DMS 273 treated with DMSO at 0.1 percent for 48 hours (cell line): ENCODE measurements at regions not wholly inside any gene's neighbourhood (a gene's known extent, or its start where the extent isn't known, plus 50 kb on each side); places are given as distances from the start of the nearest gene placed in this dataset.
"Not testable (repeated sequence)": the region's sequence is repeated elsewhere in the genome, so short reads cannot be mapped to it uniquely, and the experiment has no call there.

ENCODE experiments used
- DNase-seq: peaks from one replicate; lab custom pipeline; 2025; lab: John Stamatoyannopoulos, UW

DNA sequence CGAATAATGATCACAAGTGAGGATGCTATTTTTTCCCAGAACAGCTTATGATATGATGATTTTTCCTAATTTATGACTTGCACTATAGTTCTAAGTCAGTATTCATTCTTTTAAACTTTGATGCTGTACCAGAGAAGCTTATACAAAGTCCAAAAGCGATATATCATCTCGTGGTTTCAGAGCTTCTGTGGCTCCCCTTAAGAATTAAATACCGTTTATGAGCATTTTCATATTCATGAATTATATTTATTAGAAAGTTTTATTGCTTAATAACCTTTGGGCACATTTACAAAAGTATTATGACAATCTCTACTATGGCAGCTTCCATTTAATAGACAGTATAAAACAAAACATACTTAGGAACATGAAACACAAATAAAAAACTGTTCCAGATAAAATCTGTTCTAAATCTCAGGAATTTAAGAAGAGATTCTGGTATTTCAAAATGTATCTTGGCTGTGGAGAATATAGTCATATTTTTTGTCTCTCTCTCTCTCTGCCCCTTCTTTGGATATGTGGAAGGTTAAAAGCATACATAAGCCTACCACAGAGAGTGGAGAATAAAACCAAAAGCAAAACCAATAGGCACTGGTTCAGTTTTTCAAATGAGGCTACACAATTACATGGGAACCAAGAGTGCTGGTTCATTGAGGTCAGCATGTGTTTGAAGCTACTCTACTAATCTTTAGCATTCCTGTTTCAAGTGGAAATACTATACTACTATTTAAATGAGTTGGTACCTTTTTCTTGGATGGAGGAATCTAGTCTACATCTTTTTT, 884.5 kb upstream of the GJE1 start:
- DNase-seq, result no peak

DNA sequence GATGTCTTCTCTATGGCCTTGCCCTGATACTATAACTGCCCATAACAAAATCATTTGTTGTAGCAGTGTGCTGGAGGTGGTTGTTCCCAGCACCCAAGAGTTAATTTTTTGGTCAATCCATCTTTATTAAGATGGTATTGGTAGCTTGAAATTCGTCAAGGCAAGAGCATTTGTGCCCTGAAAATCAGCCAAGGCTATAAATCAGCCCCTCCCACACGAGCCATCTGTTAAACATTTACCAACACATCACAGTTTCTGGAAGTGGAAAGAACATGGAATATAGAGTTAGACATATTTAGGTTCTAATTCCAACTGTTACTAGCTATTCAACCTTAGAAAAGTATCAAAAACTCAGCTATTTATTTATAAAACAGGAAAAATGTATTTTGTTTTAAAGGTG, 888.4 kb upstream of the GJE1 start:
- peak; percentile 41 for DNase-seq

- DNase-seq, result no peak
Observed at GRCh38 chr6:141242957-141243356, 889.8 kb upstream of the GJE1 start.

DNA sequence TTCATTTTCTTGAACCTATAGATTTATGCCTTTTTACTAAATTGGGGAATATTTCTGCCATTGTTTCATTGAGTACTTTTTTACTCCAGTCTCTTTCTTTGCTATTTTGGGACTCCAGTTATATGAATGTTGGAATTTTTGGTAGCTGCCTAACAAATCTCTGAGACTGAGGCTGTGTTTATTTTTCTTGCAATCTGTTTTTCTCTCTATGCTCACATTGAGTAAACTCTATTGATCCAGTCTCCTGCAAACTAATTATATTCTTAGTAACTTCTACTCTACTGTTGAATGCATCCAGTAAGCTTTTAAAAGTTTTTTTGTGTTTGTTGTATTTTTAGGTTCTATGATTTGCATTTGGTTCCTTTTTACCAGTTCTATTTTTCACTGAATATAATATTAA, 903.4 kb upstream of the GJE1 start:
- DNase-seq, result no peak

DNA sequence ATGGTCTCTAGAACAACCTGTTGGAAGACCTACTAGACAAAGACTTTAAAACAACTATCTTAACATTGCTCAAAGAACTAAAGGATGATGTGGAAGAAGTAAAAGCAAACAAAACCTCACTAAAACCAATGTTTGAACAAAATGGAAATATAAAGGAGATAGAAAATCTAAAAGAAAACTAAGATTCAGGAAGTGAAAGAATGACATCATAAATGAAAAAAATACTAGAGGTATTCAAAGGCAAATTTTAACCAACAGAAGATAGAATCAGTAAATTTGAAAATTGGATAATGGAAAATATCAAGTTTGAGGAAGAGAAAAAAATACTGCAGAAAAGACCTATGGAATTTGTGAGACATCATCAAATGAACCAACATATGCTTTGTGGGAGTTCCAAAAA, 914.1 kb upstream of the GJE1 start:
- DNase-seq, result no peak

GRCh38 chr6:141216726-141217125, 916.0 kb upstream of the GJE1 start:
- no peak for DNase-seq

- DNase-seq, result no peak
Observed at GRCh38 chr6:141212296-141212695, 920.4 kb upstream of the GJE1 start.

DNA sequence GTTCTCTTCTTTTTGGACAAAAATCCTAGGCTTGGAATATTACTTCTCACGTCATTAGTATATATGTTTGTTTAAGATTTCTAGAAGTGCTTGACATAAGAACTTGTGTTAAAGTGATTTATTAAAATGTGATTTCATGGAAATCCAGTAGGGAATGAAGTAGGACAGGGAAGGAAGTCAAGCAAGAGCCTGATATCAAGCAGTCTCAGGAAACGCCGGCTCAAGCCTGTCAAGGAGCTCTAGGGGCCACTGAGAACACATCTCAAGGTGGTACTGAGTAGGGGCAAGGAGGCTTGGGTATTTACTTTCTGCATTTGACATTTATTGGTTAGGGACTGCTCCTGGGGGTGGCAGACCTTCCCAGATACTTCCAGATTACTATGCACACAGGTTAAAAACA, 920.9 kb upstream of the GJE1 start:
- DNase-seq, result no peak

- DNase-seq, result peak; percentile 78
Observed at GRCh38 chr6:141210901-141211300, 921.8 kb upstream of the GJE1 start.

DNA sequence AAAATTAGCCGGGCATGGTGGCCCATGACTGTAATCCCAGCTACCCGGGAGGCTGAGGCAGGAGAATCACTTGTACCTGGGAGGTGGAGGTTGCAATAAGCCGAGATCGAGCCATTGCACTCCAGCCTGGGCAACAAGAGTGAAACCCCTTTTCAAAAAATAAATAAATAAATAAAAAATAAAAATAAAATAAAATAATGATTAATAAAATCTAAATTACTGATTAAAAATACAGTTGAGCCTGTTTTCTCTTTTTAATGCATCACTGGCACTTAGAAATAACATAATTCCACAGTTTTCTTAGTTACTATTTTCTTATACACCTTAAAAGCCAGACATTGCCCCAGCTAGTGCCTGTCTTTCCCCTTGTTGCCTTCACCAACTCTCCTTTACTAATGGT, 922.8 kb upstream of the GJE1 start:
- DNase-seq, result no peak

- DNase-seq, result no peak
Observed at GRCh38 chr6:141208101-141208500, 924.6 kb upstream of the GJE1 start.

GRCh38 chr6:141203902-141204575, 928.7 kb upstream of the GJE1 start:
- no peak for DNase-seq

DNA sequence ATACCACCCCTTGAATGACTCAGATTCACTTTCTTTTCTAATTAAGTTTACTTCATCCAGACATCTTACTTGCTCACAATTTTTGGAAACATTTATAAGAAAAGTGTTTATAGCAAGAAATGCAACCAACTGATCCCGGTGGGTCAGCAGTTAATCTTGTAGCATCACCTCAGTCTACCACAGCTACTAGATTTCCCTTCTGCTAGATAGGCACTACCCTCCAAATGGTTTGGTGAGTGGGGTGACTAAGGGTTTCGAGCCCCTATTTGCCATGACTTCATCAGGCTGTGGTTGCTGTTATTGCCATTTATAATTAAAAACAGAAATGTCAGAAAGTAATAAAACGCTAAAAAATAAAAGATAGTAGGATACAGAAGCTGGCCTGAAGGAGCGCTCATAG, 930.1 kb upstream of the GJE1 start:
- no peak for DNase-seq

DNA sequence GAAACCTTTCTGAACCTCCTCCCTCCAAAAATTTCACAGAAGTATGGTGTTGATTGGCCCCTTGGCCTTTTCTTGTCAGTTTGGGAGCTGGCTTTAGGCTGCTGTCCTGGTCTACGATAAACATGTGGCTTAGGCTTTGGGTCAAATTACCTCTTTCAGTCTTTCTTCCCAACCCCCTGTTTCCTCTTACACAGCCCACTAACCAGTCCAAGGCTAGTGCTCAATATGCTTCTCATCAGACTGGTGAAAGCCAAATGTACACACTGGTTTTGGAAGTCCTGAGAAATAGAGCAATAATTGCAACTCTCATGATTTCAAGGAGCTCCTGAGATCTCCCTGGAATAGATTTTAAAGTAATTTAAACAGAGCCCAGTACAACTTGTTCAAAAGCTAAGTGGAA, 933.7 kb upstream of the GJE1 start:
- DNase-seq, result peak; percentile 32

GRCh38 chr6:141195251-141195832, 937.4 kb upstream of the GJE1 start:
- no peak for DNase-seq

- DNase-seq, result no peak
Observed at GRCh38 chr6:141183368-141183767, 949.4 kb upstream of the GJE1 start.

GRCh38 chr6:141175458-141175857, 957.3 kb upstream of the GJE1 start:
- DNase-seq, result not testable (repeated sequence)

DNA sequence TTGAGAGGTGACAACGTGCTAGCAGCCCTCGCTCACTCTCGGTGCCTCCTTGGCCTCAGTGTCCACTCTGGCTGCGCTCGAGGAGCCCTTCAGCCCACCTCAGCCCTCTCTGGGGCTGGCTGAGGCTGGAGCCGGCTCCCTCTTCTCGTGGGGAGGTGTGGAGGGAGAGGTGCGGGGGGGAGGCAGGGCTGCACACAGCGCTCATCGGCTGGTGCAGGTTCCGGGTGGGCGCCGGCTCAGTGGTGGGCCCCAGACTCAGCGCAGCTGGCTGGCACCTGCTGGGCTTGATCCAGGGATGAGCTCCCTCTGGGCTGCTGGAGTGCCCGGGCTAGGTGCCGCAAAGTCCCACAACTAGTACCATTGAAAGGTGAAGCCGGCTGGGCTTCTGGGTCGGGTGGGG, 957.8 kb upstream of the GJE1 start:
- DNase-seq, result no peak

DNA sequence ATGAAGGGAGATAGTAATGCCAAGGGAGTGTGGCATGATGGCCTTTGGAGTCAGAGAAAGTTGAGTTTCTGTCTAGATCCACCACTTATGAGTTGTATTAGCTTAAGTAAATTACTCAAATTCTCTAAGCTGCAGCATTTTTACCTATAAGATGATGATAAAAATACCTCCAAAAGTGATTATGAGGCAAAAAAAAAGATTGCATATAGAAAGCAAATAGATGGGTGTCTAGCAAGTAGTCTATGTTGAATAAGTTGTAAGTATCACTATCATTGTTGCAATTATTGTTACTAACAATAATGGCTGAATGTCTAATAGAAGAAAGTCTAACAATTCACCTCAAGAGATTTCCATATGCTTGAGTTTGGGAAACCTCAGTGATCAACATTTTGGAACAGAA, 959.2 kb upstream of the GJE1 start:
- DNase-seq, result no peak

GRCh38 chr6:141169419-141169818, 963.3 kb upstream of the GJE1 start:
- no peak for DNase-seq

GRCh38 chr6:141167945-141168344, 964.8 kb upstream of the GJE1 start:
- no peak for DNase-seq

GRCh38 chr6:141165002-141165665, 967.6 kb upstream of the GJE1 start:
- DNase-seq, result no peak
